OCI-M1 (cell line): ENCODE measurements at regions not wholly inside any gene's neighbourhood (a gene's known extent, or its start where the extent isn't known, plus 50 kb on each side); places are given as distances from the start of the nearest gene placed in this dataset.
"Not testable (repeated sequence)": the region's sequence is repeated elsewhere in the genome, so short reads cannot be mapped to it uniquely, and the experiment has no call there.

Source experiments
- DNase-seq: peaks from one replicate; lab custom pipeline; 2025; lab: John Stamatoyannopoulos, UW

GRCh38 chr17:77341069-77341541 lies 200.3 kb downstream of the SEC14L1 start:
- no peak for DNase-seq

GRCh38 chr17:77342656-77342990 lies 201.9 kb downstream of the SEC14L1 start:
- DNase-seq: not testable (repeated sequence)

- no peak for DNase-seq
Measured at GRCh38 chr17:77343031-77343800, 202.4 kb downstream of the SEC14L1 start.

GRCh38 chr17:77344038-77344437 lies 203.3 kb downstream of the SEC14L1 start:
- DNase-seq: no peak

GRCh38 chr17:77345260-77345910 lies 204.6 kb downstream of the SEC14L1 start:
- no peak for DNase-seq

GRCh38 chr17:77346765-77347164 lies 206.0 kb downstream of the SEC14L1 start:
- DNase-seq: no peak

- DNase-seq: no peak
Measured at GRCh38 chr17:77347544-77347943, 206.8 kb downstream of the SEC14L1 start.

- DNase-seq: no peak
Measured at GRCh38 chr17:77349976-77350830, 209.4 kb downstream of the SEC14L1 start.

GRCh38 chr17:77352441-77352840 lies 211.7 kb downstream of the SEC14L1 start:
- no peak for DNase-seq

GRCh38 chr17:77352996-77353395 lies 212.2 kb downstream of the SEC14L1 start:
- no peak for DNase-seq

GRCh38 chr17:77353684-77354419 lies 213.1 kb downstream of the SEC14L1 start:
- DNase-seq: no peak

- DNase-seq: no peak
Measured at GRCh38 chr17:77354420-77354669, 213.6 kb downstream of the SEC14L1 start.

GRCh38 chr17:77354670-77355455 lies 214.1 kb downstream of the SEC14L1 start:
- no peak for DNase-seq

GRCh38 chr17:77356109-77356689 lies 215.4 kb downstream of the SEC14L1 start:
- DNase-seq: no peak

- no peak for DNase-seq
Measured at GRCh38 chr17:77356690-77357201, 216.0 kb downstream of the SEC14L1 start.

- no peak for DNase-seq
Measured at GRCh38 chr17:77358801-77359200, 218.0 kb downstream of the SEC14L1 start.

- no peak for DNase-seq
Measured at GRCh38 chr17:77359236-77359635, 218.5 kb downstream of the SEC14L1 start.

- DNase-seq: no peak
Measured at GRCh38 chr17:77361986-77362620, 221.3 kb downstream of the SEC14L1 start.

GRCh38 chr17:77363821-77364361 lies 223.1 kb downstream of the SEC14L1 start:
- peak; percentile 69 for DNase-seq

- DNase-seq: no peak
Measured at GRCh38 chr17:77364381-77364911, 223.7 kb downstream of the SEC14L1 start.
